H9 (cell line): ENCODE measurements at regions not wholly inside any gene's neighbourhood (a gene's known extent, or its start where the extent isn't known, plus 50 kb on each side); places are given as distances from the start of the nearest gene placed in this dataset.
A peak's percentile ranks its signal among the peaks of the same experiment; 100 is the strongest.

Experiments
- DNase-seq: peaks from one replicate; pipeline ENCODE4 v3.0.0-alpha.2; 2017
- H2AFZ ChIP-seq: one replicate; pipeline ENCODE4 v1.6.1; 2013; ENCODE audit warnings: mild to moderate bottlenecking, low read length, control low read depth, moderate library complexity
- H2AK5ac ChIP-seq: 2 replicates; pipeline ENCODE4 v1.6.1; 2013; ENCODE audit warnings: low read length, control low read depth, mixed read lengths; ENCODE audit not compliant: insufficient read length
- H2BK120ac ChIP-seq: one replicate; pipeline ENCODE4 v1.6.1; 2013; ENCODE audit warnings: low read depth, mild to moderate bottlenecking, low read length, control low read depth, inconsistent platforms; ENCODE audit not compliant: poor library complexity, severe bottlenecking
- H2BK12ac ChIP-seq: 2 replicates; pipeline ENCODE4 v1.6.1; 2013; ENCODE audit warnings: low read length, control low read depth, mixed read lengths, low read depth; ENCODE audit not compliant: insufficient read length
- H2BK15ac ChIP-seq: 2 replicates; pipeline ENCODE4 v1.6.1; 2013; ENCODE audit warnings: low read depth, low read length, control low read depth
- H2BK20ac ChIP-seq: one replicate; pipeline ENCODE4 v1.6.1; 2013; ENCODE audit warnings: low read depth, mild to moderate bottlenecking, low read length, control low read depth, inconsistent platforms; ENCODE audit not compliant: poor library complexity, severe bottlenecking
- H2BK5ac ChIP-seq: 2 replicates; pipeline ENCODE4 v1.6.1; 2013; ENCODE audit warnings: low read length, control low read depth, mixed read lengths; ENCODE audit not compliant: insufficient read length
- H3K14ac ChIP-seq: 2 replicates; pipeline ENCODE4 v1.6.1; 2013; ENCODE audit warnings: low read length, control low read depth; ENCODE audit not compliant: insufficient read depth
- H3K18ac ChIP-seq: 2 replicates; pipeline ENCODE4 v1.6.1; 2013; ENCODE audit warnings: low read depth, mild to moderate bottlenecking, mixed read lengths, low read length, control low read depth; ENCODE audit not compliant: insufficient read length
- H3K23ac ChIP-seq: 2 replicates; pipeline ENCODE4 v1.6.1; 2013; ENCODE audit warnings: low read length, control low read depth, mixed read lengths, low read depth; ENCODE audit not compliant: insufficient read length
- H3K23me2 ChIP-seq: 2 replicates; pipeline ENCODE4 v1.6.1; 2013; ENCODE audit warnings: low read depth, mild to moderate bottlenecking, mixed read lengths, low read length, control low read depth; ENCODE audit not compliant: insufficient read length, poor library complexity, severe bottlenecking
- H3K27ac ChIP-seq: 2 replicates; pipeline ENCODE4 v1.5.1; 2013; ENCODE audit warnings: low read length, control low read depth, mixed read lengths, low read depth; ENCODE audit not compliant: insufficient read length
- H3K27me3 ChIP-seq: 2 replicates; pipeline ENCODE4 v1.6.1; 2013; ENCODE audit warnings: low read length, control low read depth, inconsistent platforms; ENCODE audit not compliant: insufficient read depth
- H3K4ac ChIP-seq: 2 replicates; pipeline ENCODE4 v1.6.1; 2013; ENCODE audit warnings: low read depth, mild to moderate bottlenecking, control low read depth, inconsistent platforms, low read length, moderate library complexity
- H3K4me1 ChIP-seq: 2 replicates; pipeline ENCODE4 v1.6.1; 2013; ENCODE audit warnings: low read length, control low read depth, inconsistent platforms; ENCODE audit not compliant: insufficient read depth
- H3K4me2 ChIP-seq: 2 replicates; pipeline ENCODE4 v1.6.1; 2013; ENCODE audit warnings: low read length, control low read depth, mixed read lengths; ENCODE audit not compliant: insufficient read length, insufficient read depth
- H3K56ac ChIP-seq: 2 replicates; pipeline ENCODE4 v1.6.1; 2013; ENCODE audit warnings: low read depth, mild to moderate bottlenecking, mixed read lengths, low read length, control low read depth; ENCODE audit not compliant: insufficient read length
- H3K79me1 ChIP-seq: 2 replicates; pipeline ENCODE4 v1.6.1; 2013; ENCODE audit warnings: low read depth, mild to moderate bottlenecking, moderate library complexity, low read length, control low read depth, inconsistent platforms; ENCODE audit not compliant: insufficient read depth, poor library complexity, severe bottlenecking
- H3K79me2 ChIP-seq: 2 replicates; pipeline ENCODE4 v1.6.1; 2013; ENCODE audit warnings: low read length, control low read depth, inconsistent platforms; ENCODE audit not compliant: insufficient read depth
- H3K9ac ChIP-seq: 2 replicates; pipeline ENCODE4 v1.6.1; 2013; ENCODE audit warnings: low read length, control low read depth, mixed read lengths; ENCODE audit not compliant: insufficient read length; ENCODE audit errors: extremely low read depth
- H3K9me3 ChIP-seq: one replicate; pipeline ENCODE4 v1.6.1; 2013; ENCODE audit warnings: low read depth, low read length, inconsistent platforms; ENCODE audit not compliant: control insufficient read depth
- H3T11ph ChIP-seq: one replicate; pipeline ENCODE4 v1.6.1; 2013; ENCODE audit warnings: mild to moderate bottlenecking, low read length, control low read depth, inconsistent platforms
- H4K20me1 ChIP-seq: one replicate; pipeline ENCODE4 v1.6.1; 2013; ENCODE audit not compliant: control insufficient read depth, insufficient read length, insufficient read depth
- H4K5ac ChIP-seq: 2 replicates; pipeline ENCODE4 v1.6.1; 2013; ENCODE audit warnings: low read depth, mild to moderate bottlenecking, mixed read lengths, low read length, control low read depth; ENCODE audit not compliant: insufficient read length
- H4K8ac ChIP-seq: replicated peaks from 2 replicates; pipeline ENCODE4 v1.6.1; 2013; ENCODE audit warnings: low read length, control low read depth, mixed read lengths, low read depth; ENCODE audit not compliant: insufficient read length
- H4K91ac ChIP-seq: 2 replicates; pipeline ENCODE4 v1.6.1; 2013; ENCODE audit warnings: low read depth, mild to moderate bottlenecking, moderate library complexity, mixed read lengths, low read length, control low read depth; ENCODE audit not compliant: insufficient read length
- H3K27ac Mint-ChIP-seq, 3 experiments: 2 replicates in 2 of 3; 3 replicates in 1 of 3; pipeline ENCODE4 v1.8.0; 2020 to 2021; ENCODE audit warnings: mixed read lengths in 3 of 3, mild to moderate bottlenecking in 1 of 3, moderate library complexity in 1 of 3
- H3K27me3 Mint-ChIP-seq: 2 replicates; pipeline ENCODE4 v1.8.0; 2021; ENCODE audit warnings: low read depth, mild to moderate bottlenecking, moderate library complexity, mixed read lengths
- H3K36me3 Mint-ChIP-seq, 3 experiments: 2 replicates in 2 of 3; 3 replicates in 1 of 3; pipeline ENCODE4 v1.8.0; 2020 to 2021; ENCODE audit warnings: low read depth in 3 of 3, mixed read lengths in 3 of 3; ENCODE audit not compliant: insufficient read depth in 1 of 3
- H3K4me1 Mint-ChIP-seq, 2 experiments: 2 replicates each; pipeline ENCODE4 v1.8.0; 2020; ENCODE audit warnings: mixed read lengths in 2 of 2
- H3K4me3 Mint-ChIP-seq, 2 experiments: 2 replicates in 1 of 2; 3 replicates in 1 of 2; pipeline ENCODE4 v1.8.0; 2020 to 2021; ENCODE audit warnings: mild to moderate bottlenecking in 2 of 2, mixed read lengths in 2 of 2, moderate library complexity in 1 of 2
- H3K9me3 Mint-ChIP-seq, 2 experiments: 2 replicates in 1 of 2; 3 replicates in 1 of 2; pipeline ENCODE4 v1.8.0; 2020; ENCODE audit warnings: mild to moderate bottlenecking in 2 of 2, mixed read lengths in 2 of 2, moderate library complexity in 1 of 2
- WGBS: extraction: QIAGEN DNeasy Blood & Tissue Kit; methylation state at CpG from one replicate; pipeline ENCODE4 v1.1.7; 2013; ENCODE audit warnings: missing lambda C conversion rate, low lambda C conversion rate, mixed read lengths; ENCODE audit not compliant: insufficient read length; ENCODE audit errors: extremely low coverage; 5-methylcytosine and 5-hydroxymethylcytosine counted together
- TF ChIP-seq, protein P1 (sequence below): fragments of 200-600 bp; sonication (generic); conservative IDR thresholded peaks from 3 replicates; pipeline ENCODE4 v1.8.0; 2021; ENCODE audit warnings: antibody characterized with exemption, mild to moderate bottlenecking

DNA sequence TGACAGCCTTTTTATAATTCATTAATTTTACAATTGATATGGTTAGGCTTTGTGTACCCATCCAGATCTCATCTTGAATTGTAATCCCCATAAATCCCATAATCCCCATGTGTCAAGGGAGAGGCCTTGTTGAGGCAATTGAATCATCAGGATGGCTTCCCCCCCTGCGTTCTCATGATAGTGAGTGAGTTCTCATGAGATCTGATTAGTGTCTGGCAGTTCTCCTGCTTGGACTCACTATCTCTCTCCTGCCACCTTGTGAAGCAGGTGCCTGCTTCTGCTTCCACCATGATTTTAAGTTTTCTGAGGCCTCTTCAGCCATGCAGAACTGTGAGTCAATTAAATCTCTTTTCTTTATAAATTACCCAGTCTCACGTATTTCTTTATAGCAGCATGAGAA lies 165.7 kb upstream of the GNAI1 start:
- H4K8ac ChIP-seq, result no peak overlapping the region
- TF ChIP-seq, protein P1, sequence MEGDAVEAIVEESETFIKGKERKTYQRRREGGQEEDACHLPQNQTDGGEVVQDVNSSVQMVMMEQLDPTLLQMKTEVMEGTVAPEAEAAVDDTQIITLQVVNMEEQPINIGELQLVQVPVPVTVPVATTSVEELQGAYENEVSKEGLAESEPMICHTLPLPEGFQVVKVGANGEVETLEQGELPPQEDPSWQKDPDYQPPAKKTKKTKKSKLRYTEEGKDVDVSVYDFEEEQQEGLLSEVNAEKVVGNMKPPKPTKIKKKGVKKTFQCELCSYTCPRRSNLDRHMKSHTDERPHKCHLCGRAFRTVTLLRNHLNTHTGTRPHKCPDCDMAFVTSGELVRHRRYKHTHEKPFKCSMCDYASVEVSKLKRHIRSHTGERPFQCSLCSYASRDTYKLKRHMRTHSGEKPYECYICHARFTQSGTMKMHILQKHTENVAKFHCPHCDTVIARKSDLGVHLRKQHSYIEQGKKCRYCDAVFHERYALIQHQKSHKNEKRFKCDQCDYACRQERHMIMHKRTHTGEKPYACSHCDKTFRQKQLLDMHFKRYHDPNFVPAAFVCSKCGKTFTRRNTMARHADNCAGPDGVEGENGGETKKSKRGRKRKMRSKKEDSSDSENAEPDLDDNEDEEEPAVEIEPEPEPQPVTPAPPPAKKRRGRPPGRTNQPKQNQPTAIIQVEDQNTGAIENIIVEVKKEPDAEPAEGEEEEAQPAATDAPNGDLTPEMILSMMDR, result no peak
- no peak overlapping the region for H3K4ac ChIP-seq
- H3K56ac ChIP-seq, result no peak overlapping the region
- H2BK15ac ChIP-seq, result no peak overlapping the region
- no peak overlapping the region for H2AFZ ChIP-seq
- no peak overlapping the region for H3K27ac ChIP-seq
- no peak overlapping the region for H3K4me3 Mint-ChIP-seq
- H3K23me2 ChIP-seq, result no peaks in the 10 kb centered on the region
- H4K5ac ChIP-seq, result no peak overlapping the region
- no peaks in the 10 kb centered on the region for H3K27me3 ChIP-seq
- H3T11ph ChIP-seq, result no peak overlapping the region
- H3K9me3 Mint-ChIP-seq, result no peaks in the 10 kb centered on the region
- H3K9me3 ChIP-seq, result no peaks in the 10 kb centered on the region
- no peak overlapping the region for H3K14ac ChIP-seq
- H2BK120ac ChIP-seq, result no peak overlapping the region
- no peak for DNase-seq
- H3K18ac ChIP-seq, result no peak overlapping the region
- H3K36me3 Mint-ChIP-seq, result no peaks in the 10 kb centered on the region
- H3K79me1 ChIP-seq, result no peaks in the 10 kb centered on the region
- no peak overlapping the region for H3K4me2 ChIP-seq
- WGBS, result no CpG with 5 or more reads among the region's 2 CpGs
- peaks cover 3% of the 10 kb centered on the region for H3K4me1 ChIP-seq
- H2BK5ac ChIP-seq, result no peak overlapping the region
- H4K91ac ChIP-seq, result no peak overlapping the region
- no peak overlapping the region for H3K9ac ChIP-seq
- no peak overlapping the region for H2AK5ac ChIP-seq
- no peaks in the 10 kb centered on the region for H3K27me3 Mint-ChIP-seq
- H3K27ac Mint-ChIP-seq, result peak overlapping the region in 2 of 3 experiments; percentile 60 to 88; a peak in 4 of 7 replicates
- H3K79me2 ChIP-seq, result no peaks in the 10 kb centered on the region
- H3K23ac ChIP-seq, result no peak overlapping the region
- no peaks in the 10 kb centered on the region for H4K20me1 ChIP-seq
- peaks cover 10 to 12% of the 10 kb centered on the region in 2 experiments for H3K4me1 Mint-ChIP-seq
- no peak overlapping the region for H2BK12ac ChIP-seq
- no peak overlapping the region for H2BK20ac ChIP-seq
